Medulla oblongata (tissue), 1 donor: ENCODE measurements at regions not wholly inside any gene's neighbourhood (a gene's known extent, or its start where the extent isn't known, plus 50 kb on each side); places are given as distances from the start of the nearest gene placed in this dataset.

Experiments used
- DNase-seq: peaks from one replicate; pipeline ENCODE4 v3.0.0-alpha.2; 2015; ENCODE audit errors: extremely low spot score

- DNase-seq = no peak
Observed at GRCh38 chr2:120515759-120516678, 170.1 kb downstream of the INHBB start.

DNA sequence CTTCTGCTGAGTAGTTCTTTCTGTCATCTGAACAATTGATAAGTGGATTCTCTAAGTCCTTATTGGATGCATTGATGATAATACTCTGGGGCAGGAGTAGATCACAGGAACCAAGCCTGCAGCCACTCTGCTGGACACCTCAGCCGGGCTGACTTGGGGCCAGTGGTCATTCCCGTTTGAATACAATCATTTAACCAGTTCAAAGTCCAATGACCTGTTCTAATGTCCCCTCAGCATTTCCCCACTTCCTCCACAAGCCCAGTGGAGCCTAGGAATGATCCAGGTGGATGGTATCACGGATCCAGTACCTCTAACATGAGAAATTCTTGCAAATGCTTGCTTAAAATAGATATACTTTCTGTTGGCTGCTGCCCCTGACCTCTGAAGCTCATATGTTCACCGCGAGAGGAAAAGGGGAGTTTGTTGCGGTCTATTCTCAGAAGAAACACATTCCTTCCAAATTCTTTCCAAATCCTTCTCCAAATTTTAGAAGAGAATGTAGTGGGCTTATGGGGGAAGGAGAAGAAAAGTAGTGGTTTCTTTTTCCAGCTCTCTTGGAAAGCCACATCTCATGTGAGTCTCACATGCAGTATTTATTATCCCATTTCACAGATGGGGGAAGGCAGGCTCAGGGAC is 170.9 kb downstream of the INHBB start:
- DNase-seq = no peak

DNA sequence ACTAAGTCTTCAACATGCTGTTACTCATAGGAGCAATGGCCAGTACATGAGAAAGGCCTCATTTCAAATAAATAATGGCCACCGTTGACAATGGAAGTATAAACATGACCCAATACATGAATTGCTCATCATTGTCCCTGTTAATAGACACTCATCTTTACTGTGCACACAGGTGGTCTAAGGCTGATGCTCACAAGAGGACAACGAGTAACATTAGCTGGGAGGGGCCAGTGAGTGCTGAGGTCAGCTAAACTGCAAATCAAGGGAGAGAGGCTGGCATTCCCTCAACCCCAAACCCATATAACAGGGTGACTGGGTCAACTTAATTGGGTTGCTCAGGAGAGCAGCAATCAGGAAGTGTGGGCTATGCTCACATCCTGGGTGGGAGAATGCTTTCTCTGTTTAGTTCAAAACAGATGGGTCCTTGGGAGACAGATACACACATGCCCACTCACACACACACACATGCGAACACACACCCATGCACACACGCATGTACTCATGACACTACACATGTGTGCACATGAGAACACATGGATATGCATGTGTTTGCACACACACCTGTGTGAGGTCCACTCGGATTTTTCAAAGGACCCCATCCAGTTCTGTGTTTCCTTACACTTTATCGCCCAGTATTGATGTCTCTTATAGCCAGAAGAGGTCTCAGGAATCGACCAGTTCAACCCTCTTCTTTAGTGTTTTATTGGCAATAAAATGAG is 172.0 kb downstream of the INHBB start:
- DNase-seq = no peak

GRCh38 chr2:120518819-120519218 is 172.9 kb downstream of the INHBB start:
- DNase-seq = no peak

DNA sequence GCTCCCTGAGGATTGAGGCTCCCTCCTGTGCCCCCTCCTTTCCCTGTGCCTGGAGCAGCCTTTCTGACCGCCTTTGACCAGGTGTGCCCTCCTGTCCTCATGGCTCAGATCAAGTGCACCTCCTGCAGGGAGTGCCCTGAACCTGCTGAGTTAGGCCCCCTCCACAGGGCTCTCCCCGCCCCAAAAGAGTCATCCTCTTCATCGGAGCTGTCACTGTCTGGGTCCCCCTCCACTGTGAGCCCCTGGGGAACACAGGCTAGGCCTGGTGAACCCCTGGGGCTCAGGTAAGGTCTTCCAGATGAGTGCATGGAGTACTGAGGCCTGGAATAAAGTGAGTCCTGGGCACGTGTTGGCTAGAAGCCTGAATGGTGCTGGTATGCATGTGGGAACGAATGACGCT is 173.5 kb downstream of the INHBB start:
- DNase-seq = no peak

DNA sequence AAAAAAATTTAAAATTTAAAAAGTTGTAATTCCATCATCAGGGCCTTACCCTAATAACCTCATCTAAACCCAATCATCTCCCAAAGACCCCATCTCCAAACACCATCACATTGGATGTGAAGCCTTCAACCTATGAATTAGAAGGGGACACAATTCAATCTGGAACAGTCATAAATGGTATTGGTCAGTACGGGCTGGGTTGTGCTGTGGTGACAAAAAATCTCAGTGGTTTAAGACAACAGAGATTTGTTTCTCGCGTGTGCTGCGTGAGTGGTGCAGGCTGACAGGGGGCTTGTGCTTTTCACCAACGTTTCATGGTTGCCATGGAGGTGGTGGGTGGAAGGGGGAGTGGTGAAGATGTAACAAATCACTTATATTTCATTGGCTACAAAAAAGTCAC is 174.5 kb downstream of the INHBB start:
- no peak for DNase-seq

DNA sequence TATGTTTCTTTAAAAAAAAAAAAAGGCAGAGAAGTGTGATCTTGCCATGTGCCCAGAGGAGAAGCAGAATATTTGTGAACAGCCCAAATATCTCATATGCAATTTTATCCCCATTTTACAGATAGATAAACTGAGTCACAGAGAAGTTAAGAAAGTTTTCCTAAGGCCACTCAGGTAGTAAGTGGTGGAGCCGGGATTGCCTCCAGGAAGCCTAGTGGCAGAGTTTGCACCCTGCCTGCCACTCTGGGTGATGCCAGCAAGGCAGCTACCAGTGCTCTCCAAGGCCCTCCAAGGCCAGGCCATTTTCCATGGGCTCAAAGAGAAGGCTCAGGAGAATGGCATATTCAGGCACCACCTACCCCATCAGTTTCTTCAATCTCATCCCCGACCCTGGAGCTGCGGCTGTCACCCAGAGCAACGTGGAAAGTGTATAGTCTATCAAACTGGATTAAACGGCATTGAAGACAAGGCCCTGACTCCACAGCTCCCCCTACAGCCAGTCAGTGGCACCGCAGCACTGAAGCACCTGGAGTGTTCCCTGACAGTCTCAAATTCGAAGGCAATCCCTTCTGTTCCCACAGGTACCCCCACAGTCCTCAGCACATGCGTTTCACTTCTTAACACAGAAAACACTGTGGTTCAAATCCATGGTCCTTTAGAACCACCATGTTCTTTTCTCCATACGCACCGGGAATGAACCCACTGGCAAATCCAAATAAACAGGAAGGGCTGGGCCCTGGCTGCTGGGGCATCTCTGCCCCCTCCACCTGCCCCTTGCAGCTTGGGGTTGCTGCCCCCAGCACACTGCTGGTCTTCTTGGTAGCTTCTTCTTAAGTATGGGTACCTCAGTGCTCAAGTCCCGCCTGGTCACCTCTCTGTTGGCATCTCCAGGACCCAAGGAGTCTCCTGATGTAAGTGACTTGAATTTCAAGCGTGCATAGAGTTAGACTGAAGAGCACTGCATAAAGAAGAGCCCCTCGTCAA is 175.3 kb downstream of the INHBB start:
- peak; percentile 18 for DNase-seq

DNA sequence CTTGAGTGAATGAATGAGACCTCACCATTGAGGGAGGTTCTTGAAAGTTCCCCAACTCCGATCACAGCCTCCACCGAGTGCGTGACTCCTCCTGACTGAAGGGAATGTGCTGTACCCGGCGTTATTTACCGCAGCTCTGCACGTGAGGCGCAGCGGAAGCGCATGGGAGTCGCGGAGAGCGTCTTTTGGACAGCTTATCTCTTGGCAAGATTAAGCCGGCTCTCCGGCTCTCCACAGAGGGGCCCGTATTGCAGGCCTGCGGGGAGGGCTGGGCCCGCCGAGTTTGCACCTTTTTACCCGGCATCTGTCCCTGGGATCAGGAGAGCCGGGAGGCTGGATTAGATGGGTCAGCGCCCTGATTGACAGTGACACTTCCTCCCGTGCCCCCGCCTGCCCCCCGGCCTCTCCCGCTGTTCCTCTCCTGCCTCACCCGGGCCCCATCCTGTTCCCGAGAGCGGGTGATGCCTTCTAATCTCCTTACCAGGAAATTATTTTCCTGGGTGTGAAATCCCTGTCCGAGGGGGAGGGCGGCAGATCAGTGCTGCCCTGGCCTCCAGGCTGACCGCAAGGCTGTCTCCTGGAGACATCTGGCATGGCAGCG is 176.3 kb downstream of the INHBB start:
- DNase-seq = no peak

- no peak for DNase-seq
Observed at GRCh38 chr2:120523766-120524165, 177.8 kb downstream of the INHBB start.

- no peak for DNase-seq
Observed at GRCh38 chr2:120524174-120524573, 178.2 kb downstream of the INHBB start.

GRCh38 chr2:120525056-120526046 is 179.4 kb downstream of the INHBB start:
- DNase-seq = no peak

- no peak for DNase-seq
Observed at GRCh38 chr2:120526047-120526562, 180.2 kb downstream of the INHBB start.

DNA sequence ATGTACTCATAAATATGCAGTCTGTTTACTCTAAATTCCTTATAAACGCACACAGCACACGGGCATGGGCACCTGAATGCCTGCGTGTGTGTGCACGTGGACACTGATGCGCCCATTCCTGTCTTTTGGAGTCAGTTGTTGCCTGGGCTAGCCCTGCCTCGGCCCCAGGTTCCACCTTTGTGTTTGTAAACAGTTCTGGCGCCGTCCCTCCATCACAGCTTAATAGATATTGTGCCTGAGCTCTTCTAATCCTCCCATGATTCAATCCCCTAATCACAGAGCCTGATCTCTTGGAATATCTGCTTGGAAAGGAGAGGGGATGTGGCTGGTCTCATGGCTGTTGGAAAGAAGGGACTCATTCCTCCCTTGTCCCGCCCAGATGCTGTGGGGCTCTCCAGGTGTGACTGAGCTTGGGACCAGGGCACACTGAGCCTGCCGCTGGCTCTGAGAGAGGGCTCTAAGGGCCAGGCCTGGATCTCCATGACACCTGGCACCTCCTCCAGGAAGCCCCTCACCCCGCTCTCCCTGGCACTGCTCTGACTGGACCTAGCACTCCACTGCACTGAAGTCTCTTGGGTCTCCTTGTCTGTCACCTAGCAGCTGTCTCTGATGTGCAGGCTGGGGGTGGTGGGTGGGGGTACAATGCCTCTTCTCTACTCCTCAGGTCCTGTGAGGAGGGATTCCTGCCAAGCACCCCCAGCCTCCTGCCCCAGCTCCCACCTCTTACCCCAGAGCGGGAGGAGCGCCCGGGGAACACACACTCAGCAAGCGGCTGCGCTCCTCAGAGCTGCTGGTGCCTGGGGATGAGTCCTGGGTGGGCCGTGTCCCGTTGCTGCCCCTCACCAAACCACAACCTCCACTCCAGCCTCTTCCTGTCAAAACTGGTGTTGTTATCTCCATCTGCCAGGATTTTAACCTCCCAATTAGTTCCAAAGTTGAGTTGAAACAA is 181.3 kb downstream of the INHBB start:
- no peak for DNase-seq

DNA sequence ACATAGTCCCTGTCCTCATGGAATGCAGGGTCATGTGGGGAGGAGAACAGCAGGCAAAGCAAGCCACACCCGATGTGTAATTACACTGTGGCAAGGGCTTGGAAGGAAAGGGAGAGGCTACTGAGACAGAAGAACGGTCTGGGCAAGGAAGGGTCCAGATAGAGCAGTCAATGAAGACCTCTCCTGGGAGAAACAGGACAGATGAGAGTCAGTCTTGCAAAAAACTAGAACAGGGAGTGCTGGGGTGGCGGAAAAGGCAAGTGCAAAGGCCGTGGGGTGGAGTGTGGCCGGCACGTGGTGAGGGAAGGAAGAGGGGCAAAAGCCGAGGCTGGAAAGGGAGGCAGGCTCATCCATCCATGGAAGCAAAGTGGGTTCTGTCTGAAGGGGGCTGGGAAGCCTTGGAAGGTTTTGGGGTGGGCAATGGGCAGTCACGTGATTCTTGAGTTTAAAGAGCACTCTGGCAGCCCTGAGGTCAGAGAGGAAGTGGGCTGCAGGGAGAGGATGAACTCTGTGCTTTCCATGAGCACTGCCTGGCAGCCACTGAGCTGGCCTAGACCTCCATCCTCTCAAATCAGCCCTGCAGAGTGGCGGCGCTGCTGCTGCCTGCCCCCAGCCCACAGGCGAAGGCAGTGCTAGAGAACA is 182.2 kb downstream of the INHBB start:
- no peak for DNase-seq

GRCh38 chr2:120528693-120529076 is 182.7 kb downstream of the INHBB start:
- DNase-seq = no peak

DNA sequence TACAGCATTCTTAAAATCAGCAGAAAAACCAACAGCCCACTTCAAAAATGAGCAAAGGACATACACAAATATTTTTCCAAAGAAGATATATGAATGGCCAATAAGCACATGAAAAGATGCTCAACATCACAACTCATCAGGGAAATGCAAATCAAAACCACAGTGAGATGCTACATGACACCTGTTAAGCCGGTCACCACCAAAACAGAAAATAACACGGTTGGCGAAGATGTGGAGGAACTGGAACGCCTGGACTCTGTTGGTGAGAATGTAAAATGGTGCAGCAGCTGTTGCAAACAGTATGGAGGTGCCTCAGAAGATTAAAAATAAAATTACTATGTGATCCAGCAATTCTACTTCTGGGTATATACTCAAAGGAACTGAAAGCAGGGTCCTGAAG is 184.8 kb downstream of the INHBB start:
- DNase-seq = no peak

GRCh38 chr2:120531365-120531764 is 185.4 kb downstream of the INHBB start:
- DNase-seq = no peak
